ENCODE measurements at regions not wholly inside any gene's neighbourhood (a gene's known extent, or its start where the extent isn't known, plus 50 kb on each side); places are given as distances from the start of the nearest gene placed in this dataset.
"Not testable (repeated sequence)": the region's sequence is repeated elsewhere in the genome, so short reads cannot be mapped to it uniquely, and the experiment has no call there.

DNA sequence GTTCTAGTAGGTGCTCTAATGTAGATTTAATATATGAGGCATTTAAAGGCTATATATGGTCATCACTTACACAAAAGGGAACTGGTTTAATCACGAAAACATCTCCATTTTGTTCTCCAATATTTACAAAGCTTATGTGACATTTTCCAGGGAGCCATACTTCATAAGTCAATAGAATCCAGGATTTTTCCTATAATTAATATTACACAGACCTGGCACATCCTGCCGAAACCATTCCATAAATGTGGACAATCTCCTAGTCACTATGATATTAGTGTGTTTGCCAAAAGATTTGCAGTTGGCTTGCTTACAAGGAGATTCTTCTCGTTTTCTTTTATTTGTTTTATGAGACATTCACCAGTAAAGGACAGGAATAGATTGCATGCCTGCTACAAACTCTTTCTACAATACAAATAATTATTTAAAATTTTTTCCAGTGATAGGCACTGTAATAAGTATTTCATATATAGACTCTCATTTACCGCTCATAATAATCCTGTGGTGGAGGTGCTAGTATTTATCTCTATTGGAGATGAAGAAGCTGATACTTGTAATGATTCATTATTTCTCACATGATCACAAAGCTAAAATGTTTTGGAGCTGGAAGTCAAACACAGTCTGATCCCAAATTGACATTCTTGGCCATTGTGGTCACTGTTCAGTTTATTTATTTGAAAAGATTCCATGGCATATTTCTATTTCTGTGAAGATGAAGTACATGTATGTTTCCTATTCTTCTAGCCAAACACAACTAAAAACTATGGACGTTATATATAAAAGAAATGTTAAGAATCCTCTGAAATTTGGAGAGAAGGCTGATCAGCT lies 597.0 kb downstream of the HTR1B start:
- TF ChIP-seq, protein P1, sequence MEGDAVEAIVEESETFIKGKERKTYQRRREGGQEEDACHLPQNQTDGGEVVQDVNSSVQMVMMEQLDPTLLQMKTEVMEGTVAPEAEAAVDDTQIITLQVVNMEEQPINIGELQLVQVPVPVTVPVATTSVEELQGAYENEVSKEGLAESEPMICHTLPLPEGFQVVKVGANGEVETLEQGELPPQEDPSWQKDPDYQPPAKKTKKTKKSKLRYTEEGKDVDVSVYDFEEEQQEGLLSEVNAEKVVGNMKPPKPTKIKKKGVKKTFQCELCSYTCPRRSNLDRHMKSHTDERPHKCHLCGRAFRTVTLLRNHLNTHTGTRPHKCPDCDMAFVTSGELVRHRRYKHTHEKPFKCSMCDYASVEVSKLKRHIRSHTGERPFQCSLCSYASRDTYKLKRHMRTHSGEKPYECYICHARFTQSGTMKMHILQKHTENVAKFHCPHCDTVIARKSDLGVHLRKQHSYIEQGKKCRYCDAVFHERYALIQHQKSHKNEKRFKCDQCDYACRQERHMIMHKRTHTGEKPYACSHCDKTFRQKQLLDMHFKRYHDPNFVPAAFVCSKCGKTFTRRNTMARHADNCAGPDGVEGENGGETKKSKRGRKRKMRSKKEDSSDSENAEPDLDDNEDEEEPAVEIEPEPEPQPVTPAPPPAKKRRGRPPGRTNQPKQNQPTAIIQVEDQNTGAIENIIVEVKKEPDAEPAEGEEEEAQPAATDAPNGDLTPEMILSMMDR (IDR thresholded peaks at IDR 0.05; ENCODE audit: low read depth, low read length), result no peak
- Histone ChIP-seq H3K9me3 (no peaks in the 10 kb centered on the region), H3K27me3 (no peaks in the 10 kb centered on the region)

DNA sequence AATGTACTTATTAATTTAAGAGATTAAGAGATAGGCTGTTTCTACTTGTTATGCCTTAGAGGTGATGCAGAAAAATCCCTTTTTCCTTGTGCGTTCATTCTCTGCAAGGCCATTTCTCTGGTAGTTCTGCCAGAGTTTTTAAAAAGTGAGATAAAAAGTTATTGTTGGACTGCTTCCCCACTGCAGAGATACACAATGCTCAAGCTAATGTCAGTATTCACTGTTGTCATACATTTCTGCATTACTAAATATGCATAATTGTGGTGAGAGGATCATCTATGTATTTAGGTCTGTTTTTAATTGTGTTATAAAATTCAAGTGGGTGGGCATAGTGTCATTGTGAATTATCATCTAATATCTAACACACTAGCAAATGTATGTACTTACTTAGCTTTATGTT lies 600.4 kb downstream of the HTR1B start:
- DNase-seq, result no peak
- H3K9me3 ChIP-seq, result no peaks in the 10 kb centered on the region
- no peaks in the 10 kb centered on the region for H3K36me3 ChIP-seq
- H3K27me3 ChIP-seq, result no peaks in the 10 kb centered on the region
- H3K4me3 ChIP-seq (ENCODE audit: low read depth, low read length), result no peak overlapping the region
- no peaks in the 10 kb centered on the region for H3K4me1 ChIP-seq
- TF ChIP-seq, protein P1 (IDR thresholded peaks at IDR 0.05; ENCODE audit: low read depth, low read length), result no peak

More for the DNA sequence above, 597.0 kb downstream of the HTR1B start:
- H3K4me1 ChIP-seq, result no peaks in the 10 kb centered on the region
- no peaks in the 10 kb centered on the region for H3K36me3 ChIP-seq
- DNase-seq, result no peak
- no peak overlapping the region for H3K4me3 ChIP-seq (ENCODE audit: low read depth, low read length)

DNA sequence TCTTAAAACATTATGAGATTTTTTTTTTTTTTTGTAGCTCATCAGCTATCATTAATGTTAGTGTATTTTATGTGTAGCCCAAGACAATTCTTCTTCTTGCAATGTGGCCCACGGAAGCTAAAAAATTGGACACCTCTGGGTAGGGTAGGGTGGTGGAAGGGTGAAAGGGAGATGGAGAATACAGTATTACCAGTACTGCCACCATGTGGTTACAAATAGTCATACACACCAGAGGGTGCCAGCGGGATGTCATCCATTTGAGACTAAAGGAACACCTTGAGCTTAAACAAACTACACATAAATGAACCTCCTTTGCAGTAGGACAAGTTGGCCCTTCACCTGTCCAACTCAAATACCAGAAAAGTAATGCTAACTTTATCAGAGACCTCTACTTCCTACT lies 601.9 kb downstream of the HTR1B start:
- no peaks in the 10 kb centered on the region for H3K36me3 ChIP-seq
- no peaks in the 10 kb centered on the region for H3K4me1 ChIP-seq
- H3K27me3 ChIP-seq, result no peaks in the 10 kb centered on the region
- peak; percentile 29 for DNase-seq
- no peaks in the 10 kb centered on the region for H3K9me3 ChIP-seq
- no peak overlapping the region for H3K4me3 ChIP-seq (ENCODE audit: low read depth, low read length)
- TF ChIP-seq, protein P1 (IDR thresholded peaks at IDR 0.05; ENCODE audit: low read depth, low read length), result peak; percentile 55

DNA sequence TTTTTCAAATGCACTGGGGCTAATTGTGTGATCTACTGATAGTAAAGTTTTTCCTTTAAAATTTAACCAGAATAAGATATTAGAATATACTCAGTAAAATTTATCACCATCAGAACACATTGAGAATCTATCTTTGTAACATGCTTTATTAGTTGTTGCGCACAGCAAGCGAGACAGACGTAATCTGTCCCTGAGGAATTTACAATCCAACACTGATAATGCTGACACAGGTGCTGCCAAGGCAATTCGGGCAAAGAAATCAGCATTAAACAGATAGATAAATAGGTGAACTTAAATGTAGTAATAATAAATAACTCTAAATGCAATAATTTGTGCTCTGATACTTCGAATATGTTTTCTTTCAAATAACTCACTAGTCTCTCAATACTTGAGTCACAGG lies 607.2 kb downstream of the HTR1B start:
- no peak for DNase-seq
- Histone ChIP-seq H3K4me3 (ENCODE audit: low read depth, low read length) (no peak overlapping the region), H3K9me3 (no peaks in the 10 kb centered on the region), H3K36me3 (no peaks in the 10 kb centered on the region), H3K27me3 (no peaks in the 10 kb centered on the region), H3K4me1 (no peaks in the 10 kb centered on the region)
- TF ChIP-seq, protein P1 (IDR thresholded peaks at IDR 0.05; ENCODE audit: low read depth, low read length), result no peak

DNA sequence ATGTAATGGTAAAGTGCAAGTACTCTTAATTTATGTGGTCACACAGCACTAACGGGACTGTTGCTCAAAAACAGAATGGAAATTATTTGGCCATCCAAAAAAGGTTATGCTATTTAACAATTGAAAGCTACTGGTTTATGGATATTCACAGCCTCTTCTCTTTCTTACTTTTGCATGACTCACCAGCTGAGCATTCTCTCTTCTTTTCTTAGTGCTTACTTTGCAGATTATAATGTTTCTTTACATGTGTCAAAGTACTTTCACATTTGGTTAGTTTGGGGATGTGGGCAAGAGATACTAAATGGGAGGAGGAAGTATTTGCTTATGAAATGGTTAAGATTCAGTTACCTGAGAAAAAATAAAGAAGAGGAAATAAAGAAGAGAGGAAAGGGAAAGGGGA lies 610.5 kb downstream of the HTR1B start:
- DNase-seq, result no peak
- Histone ChIP-seq H3K9me3 (no peaks in the 10 kb centered on the region), H3K27me3 (no peaks in the 10 kb centered on the region), H3K4me1 (no peaks in the 10 kb centered on the region), H3K4me3 (ENCODE audit: low read depth, low read length) (no peak overlapping the region), H3K36me3 (no peaks in the 10 kb centered on the region)
- TF ChIP-seq, protein P1 (IDR thresholded peaks at IDR 0.05; ENCODE audit: low read depth, low read length), result no peak

DNA sequence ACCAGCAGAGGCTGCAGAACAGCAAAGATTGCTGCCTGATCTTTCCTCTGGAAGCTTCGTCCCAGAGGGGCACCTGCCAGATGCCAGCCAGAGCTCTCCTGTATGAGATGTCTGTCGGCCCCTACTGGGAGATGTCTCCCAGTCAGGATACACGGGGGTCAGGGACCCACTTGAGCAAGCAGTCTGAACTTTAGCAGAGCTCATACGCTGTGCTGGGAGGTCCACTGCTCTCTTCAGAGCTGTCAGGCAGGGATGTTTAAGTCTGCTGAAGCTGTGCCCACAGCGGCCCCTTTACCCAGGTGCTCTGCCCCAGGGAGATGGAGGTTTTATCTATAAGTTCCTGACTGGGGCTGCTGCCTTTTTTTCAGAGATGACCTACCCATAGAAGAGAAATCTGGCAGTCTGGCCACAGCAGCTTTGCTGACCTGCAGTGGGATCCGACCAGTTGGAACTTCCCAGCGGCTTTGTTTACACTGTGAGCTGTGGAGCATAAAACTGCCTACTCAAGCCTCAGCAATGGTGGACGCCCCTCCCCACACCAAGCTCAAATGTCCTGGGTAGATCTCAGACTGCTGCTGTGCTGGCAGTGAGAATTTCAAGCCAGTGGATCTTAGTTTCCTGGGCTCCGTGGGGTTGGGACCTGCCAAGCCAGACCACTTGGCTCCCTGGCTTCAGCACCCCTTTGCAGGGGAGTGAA lies 613.9 kb downstream of the HTR1B start:
- not testable (repeated sequence) for H3K9me3 ChIP-seq; H3K4me3 ChIP-seq (ENCODE audit: low read depth, low read length); H3K27me3 ChIP-seq; H3K36me3 ChIP-seq; H3K4me1 ChIP-seq; DNase-seq

All from BE2C (cell line).